Caki2 (cell line): ENCODE measurements at regions not wholly inside any gene's neighbourhood (a gene's known extent, or its start where the extent isn't known, plus 50 kb on each side); places are given as distances from the start of the nearest gene placed in this dataset.
"Not testable (repeated sequence)": the region's sequence is repeated elsewhere in the genome, so short reads cannot be mapped to it uniquely, and the experiment has no call there.

Source experiments
- DNase-seq: peaks from one replicate; pipeline ENCODE4 v3.0.0-alpha.2; 2015; ENCODE audit warnings: low read depth
- in situ Hi-C: cut with HindIII; loops from 2 replicates; pipeline ENCODE4 v1.10.0; 2016; ENCODE audit warnings: low sequenced_read_pairs, low pct_unique_long_range_greater_than_20kb, mixed read lengths

- no peak for DNase-seq
- in situ Hi-C loops = no loop called here
Observed at GRCh38 chr18:42289526-42289925, 334.5 kb downstream of the PIK3C3 start.

DNA sequence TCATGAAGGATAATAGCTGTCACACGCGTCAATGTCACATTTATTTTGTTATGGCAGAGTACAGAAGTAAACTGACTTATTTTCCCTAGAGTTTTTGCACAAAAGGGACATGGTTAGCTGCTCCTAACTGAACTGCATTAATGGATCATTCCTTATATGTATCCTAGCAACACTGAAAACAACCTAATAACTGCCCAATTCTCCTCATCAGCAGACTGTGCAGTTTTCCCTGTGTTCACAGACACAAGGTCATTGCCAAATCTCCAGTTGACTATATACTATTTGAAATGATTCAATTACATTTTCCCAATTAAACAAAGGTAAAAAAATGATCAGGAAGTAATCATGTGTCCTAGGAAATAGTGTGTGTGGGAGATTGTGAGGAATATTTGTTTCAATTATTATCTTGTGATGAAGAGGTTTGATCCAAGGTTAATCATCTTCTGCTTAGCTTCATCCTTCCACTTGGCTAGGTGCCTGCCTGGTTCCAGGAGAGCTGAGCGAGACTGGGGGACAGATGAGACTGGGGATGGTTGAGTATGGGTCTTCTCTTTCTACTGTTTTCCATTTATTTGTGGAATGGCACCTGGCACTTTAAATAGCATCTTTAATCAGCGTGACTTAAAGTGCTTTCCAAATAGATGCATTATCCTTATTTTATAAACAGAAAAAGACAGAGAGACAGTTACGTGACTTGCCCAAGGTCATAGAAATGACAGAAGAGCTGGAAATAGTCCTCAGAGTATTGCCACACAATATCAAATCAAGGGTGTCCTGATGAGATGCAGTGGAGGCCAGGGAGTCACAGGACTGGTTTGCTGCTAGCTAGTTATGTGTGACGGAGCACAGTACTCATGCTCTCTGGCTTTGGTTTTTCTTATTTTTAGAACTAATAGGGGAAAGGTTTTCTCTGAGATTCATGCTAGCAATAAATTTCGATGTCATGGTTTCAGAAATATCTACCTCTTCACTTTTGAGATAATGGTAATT lies 335.6 kb downstream of the PIK3C3 start:
- no peak for DNase-seq
- in situ Hi-C loops = no loop called here

GRCh38 chr18:42292654-42293053 lies 337.6 kb downstream of the PIK3C3 start:
- no peak for DNase-seq
- in situ Hi-C loops = no loop called here

DNA sequence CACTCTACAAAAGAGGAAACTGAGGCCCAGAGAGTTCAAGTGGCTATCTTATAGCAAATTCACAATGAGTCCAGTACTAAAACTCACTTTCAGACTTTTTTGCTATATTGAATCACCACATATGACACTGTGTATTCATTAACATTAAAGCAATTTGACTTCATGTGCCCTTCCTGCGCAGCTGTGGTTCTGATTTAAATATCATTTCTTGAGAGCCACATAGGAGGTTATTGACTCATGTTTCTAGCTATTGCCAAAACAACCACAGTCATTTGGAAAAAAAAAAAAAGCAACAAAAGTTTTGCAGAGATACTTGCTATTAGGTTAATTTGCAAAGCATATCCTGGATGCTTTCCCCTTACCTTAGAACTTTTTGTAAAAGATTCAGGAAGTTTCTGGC lies 341.2 kb downstream of the PIK3C3 start:
- in situ Hi-C loops = no loop called here

DNA sequence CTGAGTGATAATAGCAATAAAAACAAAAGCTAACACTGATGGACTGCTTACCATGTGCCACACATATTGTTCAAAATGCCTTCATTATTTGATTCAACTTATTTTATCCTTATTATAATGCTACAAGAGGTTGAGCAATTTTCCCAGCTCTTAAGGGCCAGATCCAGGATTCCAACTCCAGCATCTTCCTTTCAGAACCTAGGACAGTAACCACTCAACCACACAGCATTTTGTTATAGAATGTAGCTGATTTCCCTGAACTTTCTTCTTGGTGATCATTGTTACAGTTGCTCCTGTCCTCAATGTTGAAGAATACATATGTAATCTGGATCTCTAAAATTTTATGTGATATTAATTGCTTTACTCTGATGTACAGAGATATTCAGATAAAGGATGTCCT lies 341.7 kb downstream of the PIK3C3 start:
- no peak for DNase-seq
- in situ Hi-C loops = no loop called here

More for the DNA sequence above, 341.2 kb downstream of the PIK3C3 start:
- DNase-seq = no peak

GRCh38 chr18:42298759-42299675 lies 344.0 kb downstream of the PIK3C3 start:
- DNase-seq = peak; percentile 53
- in situ Hi-C loops = no loop called here

- in situ Hi-C loops = no loop called here
- DNase-seq = no peak
Observed at GRCh38 chr18:42305869-42306593, 351.0 kb downstream of the PIK3C3 start.

- no peak for DNase-seq
- in situ Hi-C loops = no loop called here
Observed at GRCh38 chr18:42306594-42306980, 351.6 kb downstream of the PIK3C3 start.

- peak; percentile 42 for DNase-seq
- in situ Hi-C loops = no loop called here
Observed at GRCh38 chr18:42310956-42311355, 355.9 kb downstream of the PIK3C3 start.

DNA sequence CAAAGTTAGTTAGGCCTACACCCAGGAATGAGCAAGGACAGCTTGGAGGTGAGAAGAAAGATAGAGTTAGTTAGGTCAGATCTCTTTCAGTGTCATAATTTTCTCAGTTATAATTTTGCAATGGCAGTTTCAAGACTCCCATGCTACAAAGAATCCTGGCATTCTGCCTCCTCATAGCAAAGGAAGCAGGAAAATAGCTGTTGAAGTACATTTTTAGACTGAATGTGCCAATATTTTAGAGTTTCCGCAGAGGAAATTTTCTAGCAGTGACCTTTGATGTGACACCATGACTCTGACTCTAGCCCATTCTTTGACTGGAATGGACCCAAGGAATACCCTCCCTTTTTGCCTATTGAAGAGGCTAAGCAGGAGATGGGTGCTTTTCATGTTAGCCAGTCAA lies 371.7 kb downstream of the PIK3C3 start:
- in situ Hi-C loops = no loop called here
- no peak for DNase-seq

- in situ Hi-C loops = no loop called here
- DNase-seq = no peak
Observed at GRCh38 chr18:42328931-42329330, 373.9 kb downstream of the PIK3C3 start.

GRCh38 chr18:42330296-42330695 lies 375.3 kb downstream of the PIK3C3 start:
- in situ Hi-C loops = no loop called here
- no peak for DNase-seq

- in situ Hi-C loops = no loop called here
- DNase-seq = no peak
Observed at GRCh38 chr18:42333558-42333957, 378.5 kb downstream of the PIK3C3 start.

DNA sequence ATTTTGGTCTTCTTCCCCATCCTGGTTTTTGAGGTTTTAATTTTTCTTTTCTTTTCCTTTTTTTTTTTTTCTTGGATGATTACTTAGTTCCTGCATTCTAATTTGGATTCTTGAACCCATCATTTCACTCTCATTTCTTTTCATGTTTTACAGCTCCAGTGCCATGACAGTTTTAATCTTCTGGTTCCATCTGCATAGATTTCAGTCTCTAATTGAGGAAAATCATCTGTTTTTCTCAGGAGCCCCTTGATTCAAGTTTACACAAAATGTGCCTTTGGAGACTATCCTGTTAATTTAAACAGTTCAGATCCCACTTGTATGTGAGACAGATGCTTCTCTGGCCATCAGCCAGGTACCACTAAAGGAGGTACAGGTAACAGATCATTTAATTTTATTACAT lies 379.9 kb downstream of the PIK3C3 start:
- in situ Hi-C loops = no loop called here

DNA sequence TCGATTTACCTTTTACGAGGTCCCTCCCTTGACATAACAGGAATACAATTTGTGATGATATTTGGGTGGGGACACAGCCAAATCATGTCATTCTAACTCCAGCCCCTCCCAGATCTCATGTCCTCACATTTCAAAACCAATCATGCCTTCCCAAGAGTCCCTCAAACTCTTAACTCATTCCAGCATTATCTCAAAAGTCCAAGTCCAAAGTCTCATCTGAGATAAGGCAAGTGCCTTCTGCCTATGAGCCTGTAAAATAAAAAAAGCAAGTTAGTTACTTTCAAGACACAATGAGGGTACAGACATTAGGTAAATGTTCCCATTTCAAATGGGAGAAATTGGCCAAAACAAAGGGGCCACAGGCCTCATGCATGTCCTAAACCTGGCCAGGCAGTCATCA lies 381.1 kb downstream of the PIK3C3 start:
- DNase-seq = no peak
- in situ Hi-C loops = no loop called here

More for the DNA sequence above, 379.9 kb downstream of the PIK3C3 start:
- DNase-seq = no peak

GRCh38 chr18:42337337-42337736 lies 382.3 kb downstream of the PIK3C3 start:
- in situ Hi-C loops, DNase-seq: not testable (repeated sequence)

DNA sequence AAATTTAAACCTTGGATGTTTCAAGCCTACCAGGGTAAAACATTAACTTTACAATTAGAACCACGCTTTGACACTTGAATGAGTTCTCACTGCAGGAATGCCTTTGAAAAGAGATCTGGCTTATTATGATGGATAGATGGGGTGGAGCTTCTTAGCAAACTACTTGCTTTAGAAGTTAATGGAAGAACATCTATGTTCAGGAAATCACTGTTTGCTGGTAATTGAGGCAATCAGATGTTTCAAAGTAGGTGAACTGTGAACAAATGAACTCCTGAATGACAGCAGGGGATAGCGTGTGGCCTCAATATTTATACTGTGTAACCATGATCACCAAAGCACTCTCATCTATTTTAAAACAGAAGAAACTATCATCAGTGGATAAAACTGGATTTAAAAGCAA lies 383.6 kb downstream of the PIK3C3 start:
- in situ Hi-C loops = no loop called here
- DNase-seq = peak; percentile 88

- in situ Hi-C loops = no loop called here
- peak; percentile 67 for DNase-seq
Observed at GRCh38 chr18:42339372-42339771, 384.3 kb downstream of the PIK3C3 start.
